GM18507 (cell line): ENCODE measurements at regions not wholly inside any gene's neighbourhood (a gene's known extent, or its start where the extent isn't known, plus 50 kb on each side); places are given as distances from the start of the nearest gene placed in this dataset.
"Not testable (repeated sequence)": the region's sequence is repeated elsewhere in the genome, so short reads cannot be mapped to it uniquely, and the experiment has no call there.

ENCODE experiments used
- DNase-seq: peaks from one replicate; pipeline ENCODE4 v3.0.0; 2011; ENCODE audit warnings: low read depth; ENCODE audit not compliant: insufficient read length; ENCODE audit errors: extremely low spot score
- FAIRE-seq: peaks from 2 replicates; lab custom pipeline; 2011; peaks lifted over from hg19 to GRCh38; lab: Jason Lieb, UNC

GRCh38 chr5:57721226-57721625 lies 238.6 kb upstream of the ACTBL2 start:
- FAIRE-seq: no peak

DNA sequence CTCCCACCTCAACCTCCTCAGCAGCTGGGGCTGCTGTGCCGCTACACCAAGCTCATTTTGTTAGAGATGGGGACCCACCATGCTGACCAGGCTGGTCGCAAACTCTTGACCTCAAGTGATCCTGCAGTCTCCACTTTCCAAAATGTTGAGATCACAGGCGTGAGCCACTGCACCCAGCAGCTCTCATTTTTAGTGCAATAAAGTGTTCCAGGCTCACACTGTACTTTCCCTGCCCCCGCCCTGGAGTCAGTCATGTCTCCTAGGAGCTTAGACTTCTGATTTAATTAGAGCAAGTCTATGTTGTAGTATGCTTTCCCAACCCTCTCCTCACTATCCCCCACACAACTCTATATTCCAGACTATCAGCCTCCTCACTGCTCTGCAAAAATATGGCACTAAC lies 238.0 kb upstream of the ACTBL2 start:
- DNase-seq: no peak
- FAIRE-seq: no peak

More at GRCh38 chr5:57721226-57721625, 238.6 kb upstream of the ACTBL2 start:
- DNase-seq: no peak

DNA sequence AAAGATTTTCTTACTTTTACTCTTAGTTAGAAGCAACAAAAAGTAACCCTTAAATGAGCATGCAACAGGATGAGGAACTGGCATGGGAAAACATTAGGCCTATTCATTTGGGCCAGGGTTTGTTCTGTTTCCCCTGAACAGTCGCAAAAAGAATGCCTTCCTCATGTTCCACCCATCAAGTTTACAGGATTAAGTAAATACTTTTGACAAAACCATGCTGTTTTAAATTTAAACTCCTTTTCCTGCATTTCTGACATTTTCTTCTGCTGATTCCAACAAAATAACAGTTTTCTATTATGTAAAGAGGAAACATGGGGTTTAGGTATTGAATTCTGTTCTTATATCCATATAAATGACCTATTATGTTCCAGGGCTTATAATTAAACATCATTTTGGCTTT lies 236.6 kb upstream of the ACTBL2 start:
- DNase-seq (no peak), FAIRE-seq (no peak)

GRCh38 chr5:57718155-57718554 lies 235.5 kb upstream of the ACTBL2 start:
- DNase-seq: no peak
- no peak for FAIRE-seq

GRCh38 chr5:57717555-57717954 lies 234.9 kb upstream of the ACTBL2 start:
- DNase-seq: no peak
- FAIRE-seq: no peak

- FAIRE-seq (no peak), DNase-seq (no peak)
Measured at GRCh38 chr5:57716661-57717060, 234.1 kb upstream of the ACTBL2 start.

DNA sequence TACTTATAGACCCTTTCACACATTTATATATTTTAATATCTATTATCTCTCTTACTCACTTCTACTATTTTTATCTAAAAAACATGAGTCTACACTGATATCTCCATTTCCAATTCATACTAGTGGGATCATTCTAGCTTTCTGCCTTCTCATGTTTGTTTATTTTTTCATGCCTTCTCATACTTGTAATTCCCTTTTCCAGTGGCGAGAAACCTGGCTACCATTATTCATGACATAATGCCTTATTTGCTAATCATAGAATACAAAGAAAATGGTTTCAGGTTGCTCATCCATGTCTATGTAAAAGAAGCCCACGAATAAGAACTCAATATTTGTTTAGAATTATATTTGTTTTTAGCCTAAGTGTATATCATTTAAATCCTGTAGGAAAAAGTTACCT lies 232.7 kb upstream of the ACTBL2 start:
- DNase-seq: no peak
- FAIRE-seq: no peak

DNA sequence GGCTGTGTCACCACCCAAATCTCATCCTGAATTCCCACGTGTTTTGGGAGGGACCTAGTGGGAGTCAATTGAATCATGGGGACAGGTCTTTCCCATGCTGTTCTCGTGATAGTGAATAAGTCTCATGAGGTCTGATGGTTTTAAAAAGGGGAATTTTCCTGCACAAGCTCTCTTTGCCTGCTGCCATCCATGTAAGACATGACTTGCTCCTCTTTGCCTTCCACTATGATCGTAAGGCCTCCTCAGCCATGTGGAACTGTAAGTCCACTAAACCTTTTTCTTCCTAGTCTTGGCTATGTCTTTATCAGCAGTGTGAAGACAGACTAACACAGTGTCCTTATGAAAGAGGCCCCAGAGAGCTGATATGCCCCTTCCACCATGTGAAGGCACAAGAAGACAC lies 230.9 kb upstream of the ACTBL2 start:
- not testable (repeated sequence) for FAIRE-seq, DNase-seq

DNA sequence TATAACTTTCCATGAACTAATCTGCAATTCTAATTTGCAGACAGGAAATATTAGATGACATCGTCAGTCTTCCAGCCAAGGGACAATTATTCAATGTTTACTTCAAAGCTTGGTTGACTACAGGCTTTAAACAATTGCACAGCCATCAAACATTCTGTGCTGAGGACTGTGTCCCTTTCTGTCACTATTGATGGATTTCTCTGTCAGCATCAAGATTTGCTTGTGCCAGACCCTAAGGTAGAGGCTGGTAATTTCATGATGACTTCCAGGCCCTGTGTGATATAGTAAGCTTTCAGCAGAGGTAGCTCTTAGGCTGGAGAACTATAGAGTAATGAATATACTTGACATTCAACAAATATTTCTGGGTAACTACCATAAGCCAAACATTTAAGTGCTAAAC lies 229.3 kb upstream of the ACTBL2 start:
- DNase-seq (no peak), FAIRE-seq (no peak)

- FAIRE-seq (no peak), DNase-seq (no peak)
Measured at GRCh38 chr5:57711471-57711870, 228.9 kb upstream of the ACTBL2 start.

- FAIRE-seq (no peak), DNase-seq (no peak)
Measured at GRCh38 chr5:57710126-57710525, 227.5 kb upstream of the ACTBL2 start.

- no peak for FAIRE-seq
Measured at GRCh38 chr5:57705769-57706168, 223.2 kb upstream of the ACTBL2 start.

DNA sequence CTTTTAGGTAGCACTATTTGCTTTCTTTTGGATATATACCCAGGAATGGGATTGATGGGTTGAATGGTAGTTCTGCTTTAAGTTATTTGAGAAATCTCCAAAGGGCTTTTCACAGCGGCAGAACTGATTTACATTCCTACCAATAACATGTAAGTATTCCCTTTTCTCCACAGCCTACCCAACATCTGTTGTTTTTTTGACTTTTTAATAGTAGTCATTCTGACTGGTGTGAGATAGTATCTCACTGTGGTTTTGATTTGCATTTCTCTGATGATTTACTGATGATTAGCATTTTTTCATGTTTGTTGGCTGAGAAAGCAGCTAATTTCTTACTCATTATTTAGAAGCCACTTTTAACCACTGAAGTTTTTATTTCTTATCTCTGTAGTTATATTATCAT lies 221.1 kb upstream of the ACTBL2 start:
- DNase-seq (no peak), FAIRE-seq (peak; percentile 9)

More at GRCh38 chr5:57705769-57706168, 223.2 kb upstream of the ACTBL2 start:
- DNase-seq: no peak

DNA sequence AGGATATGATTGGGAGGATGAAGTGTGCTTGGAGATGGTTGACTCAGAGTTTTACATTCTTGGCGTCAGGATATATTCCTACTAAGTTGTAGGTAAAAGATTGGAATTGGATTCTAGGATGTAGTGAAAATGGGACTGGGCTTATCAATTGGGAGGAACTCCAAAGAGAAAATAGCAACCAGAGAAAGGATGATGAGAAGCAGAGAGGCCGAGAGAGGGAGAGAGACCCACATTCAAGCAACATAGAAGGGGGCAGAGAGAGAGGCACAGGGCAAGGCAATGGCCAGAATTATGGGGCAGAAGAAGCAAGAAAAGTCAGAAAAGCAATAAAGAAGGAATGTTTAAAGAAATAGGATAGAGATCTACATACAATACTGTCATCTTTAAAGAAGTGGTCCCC lies 217.9 kb upstream of the ACTBL2 start:
- no peak for FAIRE-seq
- no peak for DNase-seq

GRCh38 chr5:57700072-57700471 lies 217.5 kb upstream of the ACTBL2 start:
- FAIRE-seq (no peak), DNase-seq (no peak)

DNA sequence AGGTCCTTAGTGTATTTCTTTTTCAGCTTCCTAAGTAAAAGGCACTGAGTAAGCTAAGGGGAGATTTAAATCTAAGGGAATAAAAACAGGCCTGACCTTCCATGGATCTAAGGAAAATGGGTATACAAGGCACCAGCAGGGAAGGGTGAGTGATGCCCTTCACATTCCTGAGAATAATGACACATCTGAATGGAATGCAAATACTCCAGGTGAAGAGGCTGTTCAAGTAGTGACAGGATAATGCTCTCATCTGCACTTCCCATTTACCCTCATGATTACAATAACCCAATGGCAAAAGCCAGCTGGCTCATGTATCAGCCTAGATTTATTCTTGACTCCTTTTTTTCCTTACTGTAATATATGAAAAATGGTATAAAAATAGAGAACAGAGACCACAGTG lies 216.2 kb upstream of the ACTBL2 start:
- FAIRE-seq (no peak), DNase-seq (no peak)

- DNase-seq (no peak), FAIRE-seq (no peak)
Measured at GRCh38 chr5:57698086-57698485, 215.5 kb upstream of the ACTBL2 start.

GRCh38 chr5:57696825-57697570 lies 214.4 kb upstream of the ACTBL2 start:
- FAIRE-seq (no peak), DNase-seq (no peak)

DNA sequence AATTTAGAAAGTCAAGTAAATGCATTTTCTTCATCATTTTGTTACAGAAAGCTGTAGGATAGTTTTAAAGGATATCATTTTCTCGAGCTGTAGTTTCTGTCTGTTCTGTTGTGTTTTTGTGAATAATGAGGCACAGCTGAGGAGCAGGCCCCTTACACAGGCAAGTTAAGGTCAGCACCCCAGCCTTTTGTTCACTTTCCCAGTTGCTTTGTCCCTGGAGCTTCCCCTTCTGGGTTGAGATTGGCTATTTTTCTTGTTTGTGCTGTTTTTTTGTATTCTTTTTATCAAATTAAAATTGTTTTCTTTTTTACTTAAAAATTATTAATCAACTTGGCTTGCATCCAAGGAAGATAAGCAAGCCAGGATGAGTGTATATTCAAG lies 213.8 kb upstream of the ACTBL2 start:
- FAIRE-seq (no peak), DNase-seq (no peak)

- FAIRE-seq (no peak), DNase-seq (no peak)
Measured at GRCh38 chr5:57695706-57696388, 213.2 kb upstream of the ACTBL2 start.

GRCh38 chr5:57695179-57695578 lies 212.6 kb upstream of the ACTBL2 start:
- DNase-seq: no peak
- no peak for FAIRE-seq
